ENCODE measurements at regions not wholly inside any gene's neighbourhood (a gene's known extent, or its start where the extent isn't known, plus 50 kb on each side); places are given as distances from the start of the nearest gene placed in this dataset.

DNA sequence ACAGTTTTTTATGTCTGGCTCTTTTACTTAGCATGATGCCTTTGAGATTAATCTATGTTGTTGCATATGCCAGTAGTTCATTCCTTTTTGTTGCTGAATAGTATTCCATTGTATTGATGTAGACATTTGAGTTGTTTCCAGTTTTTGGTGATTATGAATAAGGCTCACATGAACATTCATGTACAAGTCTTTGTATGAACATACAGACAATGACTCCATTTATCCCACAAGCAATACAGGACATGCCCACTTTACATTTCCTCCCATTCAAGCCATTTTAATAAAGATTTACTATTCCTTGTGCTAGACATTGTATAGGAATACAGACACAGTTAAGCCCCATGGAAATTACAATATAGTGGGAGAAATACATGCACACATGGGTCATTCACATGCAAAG, 118.0 kb downstream of the TRIM43 start:
- no peak for TF ChIP-seq CTCF (IDR thresholded peaks at IDR 0.05)
- no peak for TF ChIP-seq PBX3 (IDR thresholded peaks at IDR 0.05)
- TF ChIP-seq YY1 (IDR thresholded peaks at IDR 0.05; ENCODE audit: low read depth) = no peak
- no peak for TF ChIP-seq TEAD4 (IDR thresholded peaks at IDR 0.05; ENCODE audit: borderline replicate concordance, insufficient read depth)
